Kidney epithelial cell (primary cell): ENCODE measurements at regions not wholly inside any gene's neighbourhood (a gene's known extent, or its start where the extent isn't known, plus 50 kb on each side); places are given as distances from the start of the nearest gene placed in this dataset.

ENCODE experiments used
- DNase-seq: peaks from one replicate; pipeline ENCODE4 v3.0.0-alpha.2; 2010; ENCODE audit warnings: low read depth
- H3K27me3 ChIP-seq: 2 replicates; pipeline ENCODE4 v1.6.0; 2011; ENCODE audit warnings: low read length; ENCODE audit not compliant: control insufficient read depth, insufficient read depth
- H3K36me3 ChIP-seq: 2 replicates; pipeline ENCODE4 v1.5.1; 2011; ENCODE audit warnings: low read length; ENCODE audit not compliant: control insufficient read depth, insufficient read depth
- H3K4me3 ChIP-seq: 2 replicates; pipeline ENCODE4 v1.5.1; 2011; ENCODE audit warnings: low read depth, mild to moderate bottlenecking, control low read depth, low read length
- CTCF ChIP-seq: IDR thresholded peaks from 2 replicates; pipeline ENCODE4 v1.5.1; 2011; ENCODE audit warnings: mild to moderate bottlenecking, moderate library complexity, low read length, control low read depth, inconsistent platforms; ENCODE audit not compliant: insufficient read depth, poor library complexity, severe bottlenecking

GRCh38 chr22:47634347-47634746 lies 871.9 kb downstream of the TBC1D22A start:
- no peak for TF ChIP-seq CTCF

GRCh38 chr22:47633111-47633510 lies 870.7 kb downstream of the TBC1D22A start:
- Histone ChIP-seq H3K27me3 (no peaks in the 10 kb centered on the region), H3K4me3 (no peak overlapping the region), H3K36me3 (no peaks in the 10 kb centered on the region)
- no peak for TF ChIP-seq CTCF
- no peak for DNase-seq

More at GRCh38 chr22:47634347-47634746, 871.9 kb downstream of the TBC1D22A start:
- Histone ChIP-seq H3K4me3 (no peak overlapping the region), H3K36me3 (no peaks in the 10 kb centered on the region), H3K27me3 (no peaks in the 10 kb centered on the region)
- DNase-seq, result no peak

GRCh38 chr22:47632701-47633100 lies 870.3 kb downstream of the TBC1D22A start:
- Histone ChIP-seq H3K4me3 (no peak overlapping the region), H3K36me3 (no peaks in the 10 kb centered on the region), H3K27me3 (no peaks in the 10 kb centered on the region)
- DNase-seq, result no peak
- TF ChIP-seq CTCF, result no peak

GRCh38 chr22:47631571-47632102 lies 869.2 kb downstream of the TBC1D22A start:
- Histone ChIP-seq H3K4me3 (no peak overlapping the region), H3K27me3 (no peaks in the 10 kb centered on the region), H3K36me3 (no peaks in the 10 kb centered on the region)
- TF ChIP-seq CTCF, result no peak
- DNase-seq, result no peak

- DNase-seq, result no peak
- no peaks in the 10 kb centered on the region for H3K27me3 ChIP-seq
- H3K4me3 ChIP-seq, result no peak overlapping the region
- TF ChIP-seq CTCF, result no peak
- H3K36me3 ChIP-seq, result no peaks in the 10 kb centered on the region
Measured at GRCh38 chr22:47630741-47631534, 868.5 kb downstream of the TBC1D22A start.
